ENCODE measurements at regions not wholly inside any gene's neighbourhood (a gene's known extent, or its start where the extent isn't known, plus 50 kb on each side); places are given as distances from the start of the nearest gene placed in this dataset.

- POLR2A ChIA-PET (ENCODE audit: unreplicated experiment) = no interaction called here
- in situ Hi-C loops (cut with MboI; ENCODE audit: low sequenced_read_pairs) (no loop called here), dilution Hi-C loops (cut with HindIII; ENCODE audit: low sequenced_read_pairs, unreplicated experiment) (no loop called here), intact Hi-C loops (cut with micrococcal nuclease) (no loop called here)
- no peak overlapping the region for H3K4ac ChIP-seq (ENCODE audit: low read depth, low read length)
- no peaks in the 10 kb centered on the region; the same call in 1 of the 2 replicates for H3K4me1 ChIP-seq (ENCODE audit: control insufficient read depth, insufficient read depth, low read length)
- ATAC-seq (ENCODE audit: low read depth) (no peak), DNase-seq (no peak)
- H3K4me3 ChIP-seq (ENCODE audit: insufficient read depth, low read depth, low read length) = no peak overlapping the region
- no peak overlapping the region for H4K5ac ChIP-seq (ENCODE audit: low read depth, low read length)
- H2BK15ac ChIP-seq (ENCODE audit: low read depth, low read length) = no peak overlapping the region
- H3K27ac ChIP-seq (ENCODE audit: insufficient read depth, low read length) = no peak overlapping the region
- H4K8ac ChIP-seq (ENCODE audit: low read depth in 2 of 2, low read length in 2 of 2) = no peak overlapping the region
- no peak overlapping the region for H3K18ac ChIP-seq (ENCODE audit: low read depth, low read length)
- no peak overlapping the region for H3K56ac ChIP-seq (ENCODE audit: extremely low read depth, insufficient read depth, low read length)
- no TSS peak for BruUV-seq (replicated peaks)
- H2BK20ac ChIP-seq (ENCODE audit: low read depth, low read length) = no peak overlapping the region
- H3K79me1 ChIP-seq (ENCODE audit: low read depth in 1 of 2, low read length in 2 of 2) = no peaks in the 10 kb centered on the region
- H2BK120ac ChIP-seq (ENCODE audit: low read depth, low read length) = no peak overlapping the region
- H2AFZ ChIP-seq (replicated peaks; ENCODE audit: low read length, poor library complexity) = no peak overlapping the region
- no peak overlapping the region for H2AK5ac ChIP-seq (ENCODE audit: low read depth, low read length)
- no peaks in the 10 kb centered on the region for H3K9me3 ChIP-seq (ENCODE audit: control insufficient read depth, insufficient read depth, low read length)
- H3K27me3 ChIP-seq (ENCODE audit: control insufficient read depth, insufficient read depth, low read length) = peaks cover 1% of the 10 kb centered on the region; the same call in 1 of the 2 replicates
- no peak overlapping the region for H4K91ac ChIP-seq (ENCODE audit: insufficient read depth, low read depth, low read length)
- 100% methylated on average over 2 of the region's 2 CpGs; no CpG with 5 or more reads in 1 of the 2 experiments for WGBS, 2 experiments (ENCODE audit: extremely low coverage in 2 of 2, insufficient read length in 1 of 2)
- no peaks in the 10 kb centered on the region for H3K9me1 ChIP-seq (ENCODE audit: insufficient read depth, low read length)
- no peaks in the 10 kb centered on the region for H3K36me3 ChIP-seq (ENCODE audit: control insufficient read depth, insufficient read depth, low read length)
- H3K23ac ChIP-seq (ENCODE audit: low read depth, low read length) = no peak overlapping the region; the same call in 1 of the 2 replicates
- H2BK5ac ChIP-seq (ENCODE audit: low read depth, low read length, poor library complexity, severe bottlenecking) = no peak overlapping the region
- H3K14ac ChIP-seq (replicated peaks; ENCODE audit: low read depth, low read length) = no peak overlapping the region
- CTCF ChIA-PET = interaction anchor here (1.2 kb wide), 1 partner anchor 109 kb away, joined by 3 read pairs; no protein-coding TSS in a partner anchor
- H2AK9ac ChIP-seq (replicated peaks; ENCODE audit: low read depth, low read length, poor library complexity) = no peak overlapping the region
- no peak overlapping the region for H3K9ac ChIP-seq (ENCODE audit: low read depth, low read length)
- no peak overlapping the region for H3K4me2 ChIP-seq (ENCODE audit: low read depth, low read length)
- TF ChIP-seq SMC3 (IDR thresholded peaks at IDR 0.05; ENCODE audit: low read depth, low read length) = no peak
- TF ChIP-seq, protein P1, sequence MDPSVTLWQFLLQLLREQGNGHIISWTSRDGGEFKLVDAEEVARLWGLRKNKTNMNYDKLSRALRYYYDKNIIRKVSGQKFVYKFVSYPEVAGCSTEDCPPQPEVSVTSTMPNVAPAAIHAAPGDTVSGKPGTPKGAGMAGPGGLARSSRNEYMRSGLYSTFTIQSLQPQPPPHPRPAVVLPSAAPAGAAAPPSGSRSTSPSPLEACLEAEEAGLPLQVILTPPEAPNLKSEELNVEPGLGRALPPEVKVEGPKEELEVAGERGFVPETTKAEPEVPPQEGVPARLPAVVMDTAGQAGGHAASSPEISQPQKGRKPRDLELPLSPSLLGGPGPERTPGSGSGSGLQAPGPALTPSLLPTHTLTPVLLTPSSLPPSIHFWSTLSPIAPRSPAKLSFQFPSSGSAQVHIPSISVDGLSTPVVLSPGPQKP (IDR thresholded peaks at IDR 0.05; ENCODE audit: borderline replicate concordance, low read depth, low read length) = no peak
- TF ChIP-seq MAFK (IDR thresholded peaks at IDR 0.05; ENCODE audit: low read depth, low read length) = no peak
- no peak for TF ChIP-seq FOS (IDR thresholded peaks at IDR 0.05; ENCODE audit: low read depth, low read length)
- TF ChIP-seq RAD21 (IDR thresholded peaks at IDR 0.05; ENCODE audit: low read length) = no peak
- no peak for TF ChIP-seq RCOR1 (IDR thresholded peaks at IDR 0.05; ENCODE audit: insufficient replicate concordance, low read length)
- TF ChIP-seq MAZ (IDR thresholded peaks at IDR 0.05; ENCODE audit: borderline replicate concordance, low read depth, low read length) = no peak
- no peak for TF ChIP-seq CEBPB (IDR thresholded peaks at IDR 0.05; ENCODE audit: low read depth, low read length)
- TF ChIP-seq MXI1 (IDR thresholded peaks at IDR 0.05; ENCODE audit: borderline replicate concordance, low read depth, low read length) = no peak
- no peak for TF ChIP-seq CTCF (conservative IDR thresholded peaks at IDR 0.05; ENCODE audit: low read depth, low read length)
- no peak for TF ChIP-seq NFE2L2 (IDR thresholded peaks at IDR 0.05; ENCODE audit: low read depth, low read length)
- no peak for TF ChIP-seq RFX5 (IDR thresholded peaks at IDR 0.05; ENCODE audit: low read depth, low read length)
- no peak for TF ChIP-seq USF2 (IDR thresholded peaks at IDR 0.05; ENCODE audit: low read depth, low read length)
- TF ChIP-seq CHD1 (IDR thresholded peaks at IDR 0.05; ENCODE audit: low read depth, low read length) = no peak
- no peak for TF ChIP-seq POLR2A (IDR thresholded peaks at IDR 0.05; ENCODE audit: low read depth, low read length)
- TF ChIP-seq BHLHE40 (IDR thresholded peaks at IDR 0.05; ENCODE audit: low read depth, low read length) = no peak
- H4K20me1 ChIP-seq (ENCODE audit: insufficient read depth, low read length) = no peaks in the 10 kb centered on the region
Observed at GRCh38 chr20:11242320-11242719, 568.5 kb upstream of the JAG1 start.
